ENCODE measurements at regions not wholly inside any gene's neighbourhood (a gene's known extent, or its start where the extent isn't known, plus 50 kb on each side); places are given as distances from the start of the nearest gene placed in this dataset.

- dilution Hi-C loops (cut with MboI; ENCODE audit: extremely low pct_ligation_motif_present, low sequenced_read_pairs), result no loop called here
These were observed 234.0 kb upstream of the SP4 start for GRCh38 chr7:21193895-21194294.

GRCh38 chr7:21194936-21195335, 232.9 kb upstream of the SP4 start:
- FAIRE-seq (no peak), DNase-seq (ENCODE audit: low read depth, low spot score) (no peak)
- H3K9me3 ChIP-seq (replicated peaks; ENCODE audit: control insufficient read depth, insufficient read depth, low read length), result no peaks in the 10 kb centered on the region
- H3K79me2 ChIP-seq (ENCODE audit: control insufficient read depth, insufficient read depth, low read length), result no peaks in the 10 kb centered on the region
- CTCF ChIA-PET, result no interaction called here
- no peak overlapping the region for H3K27ac ChIP-seq (ENCODE audit: insufficient read depth, low read depth, low read length)
- no peaks in the 10 kb centered on the region for H3K36me3 ChIP-seq (ENCODE audit: control insufficient read depth in 2 of 2, extremely low read depth in 1 of 2, insufficient read depth in 2 of 2, low read length in 2 of 2)
- BruUV-seq (replicated peaks), result no TSS peak
- H3K4me1 ChIP-seq (ENCODE audit: control insufficient read depth, extremely low read depth, insufficient read depth, low read length), result no peaks in the 10 kb centered on the region
- dilution Hi-C loops (cut with MboI; ENCODE audit: extremely low pct_ligation_motif_present, low sequenced_read_pairs), result no loop called here
- H3K27me3 ChIP-seq (ENCODE audit: control insufficient read depth in 2 of 2, insufficient read depth in 2 of 2, low read length in 2 of 2), result no peaks in the 10 kb centered on the region
- TF ChIP-seq JUN (IDR thresholded peaks at IDR 0.05; ENCODE audit: borderline replicate concordance, insufficient read depth, insufficient read length, low read depth) (no peak), CTCF (IDR thresholded peaks at IDR 0.05; ENCODE audit: extremely low read depth in 1 of 2, insufficient read depth in 1 of 2, low read depth in 1 of 2, low read length in 2 of 2) (no peak), EZH2 (IDR thresholded peaks at IDR 0.05; ENCODE audit: borderline replicate concordance, low read depth, low read length, severe bottlenecking) (no peak), POLR2AphosphoS5 (IDR thresholded peaks at IDR 0.05; ENCODE audit: insufficient read depth, low read depth, low read length) (no peak), MYC (IDR thresholded peaks at IDR 0.05; ENCODE audit: low read depth, low read length) (no peak), GATA2 (IDR thresholded peaks at IDR 0.05; ENCODE audit: insufficient read depth, insufficient read length, low read depth, low read length) (no peak), POLR2A (IDR thresholded peaks at IDR 0.05; ENCODE audit: low read depth, low read length) (no peak), MAX (IDR thresholded peaks at IDR 0.05; ENCODE audit: insufficient read depth, insufficient read length) (no peak), FOS (IDR thresholded peaks at IDR 0.05; ENCODE audit: borderline replicate concordance, insufficient read depth, low read length) (no peak)
- H2AFZ ChIP-seq (ENCODE audit: low read depth, low read length), result no peak overlapping the region
- intact Hi-C loops (cut with micrococcal nuclease), result no loop called here
- no peak overlapping the region for H3K4me3 ChIP-seq (replicated peaks in 1 of 3; ENCODE audit: insufficient read depth in 1 of 3, low read depth in 1 of 3, low read length in 3 of 3)
- no peak overlapping the region for H3K4me2 ChIP-seq (ENCODE audit: insufficient read depth, low read length)
- no peaks in the 10 kb centered on the region for H3K9me1 ChIP-seq (replicated peaks; ENCODE audit: control insufficient read depth, extremely low read depth, insufficient read depth, low read length)
- H4K20me1 ChIP-seq (replicated peaks; ENCODE audit: control insufficient read depth, extremely low read depth, insufficient read depth, low read length), result no peaks in the 10 kb centered on the region
- POLR2A ChIA-PET, result no interaction called here
- no peak overlapping the region for H3K9ac ChIP-seq (replicated peaks; ENCODE audit: extremely low read depth, insufficient read depth, low read length)

More at GRCh38 chr7:21193895-21194294, 234.0 kb upstream of the SP4 start:
- no peaks in the 10 kb centered on the region for H3K36me3 ChIP-seq (ENCODE audit: control insufficient read depth in 2 of 2, extremely low read depth in 1 of 2, insufficient read depth in 2 of 2, low read length in 2 of 2)
- H4K20me1 ChIP-seq (replicated peaks; ENCODE audit: control insufficient read depth, extremely low read depth, insufficient read depth, low read length), result no peaks in the 10 kb centered on the region
- POLR2A ChIA-PET, result no interaction called here
- H3K79me2 ChIP-seq (ENCODE audit: control insufficient read depth, insufficient read depth, low read length), result no peaks in the 10 kb centered on the region
- no peak for TF ChIP-seq EZH2 (IDR thresholded peaks at IDR 0.05; ENCODE audit: borderline replicate concordance, low read depth, low read length, severe bottlenecking)
- TF ChIP-seq POLR2AphosphoS5 (IDR thresholded peaks at IDR 0.05; ENCODE audit: insufficient read depth, low read depth, low read length), result no peak
- TF ChIP-seq MYC (IDR thresholded peaks at IDR 0.05; ENCODE audit: low read depth, low read length), result no peak
- no TSS peak for BruUV-seq (replicated peaks)
- H3K9me3 ChIP-seq (replicated peaks; ENCODE audit: control insufficient read depth, insufficient read depth, low read length), result no peaks in the 10 kb centered on the region
- no peak overlapping the region for H2AFZ ChIP-seq (ENCODE audit: low read depth, low read length)
- no peak overlapping the region for H3K4me3 ChIP-seq (replicated peaks in 1 of 3; ENCODE audit: insufficient read depth in 1 of 3, low read depth in 1 of 3, low read length in 3 of 3)
- H3K27me3 ChIP-seq (ENCODE audit: control insufficient read depth in 2 of 2, insufficient read depth in 2 of 2, low read length in 2 of 2), result no peaks in the 10 kb centered on the region
- H3K27ac ChIP-seq (ENCODE audit: insufficient read depth, low read depth, low read length), result no peak overlapping the region
- CTCF ChIA-PET, result no interaction called here
- H3K9ac ChIP-seq (replicated peaks; ENCODE audit: extremely low read depth, insufficient read depth, low read length), result no peak overlapping the region
- no peaks in the 10 kb centered on the region for H3K9me1 ChIP-seq (replicated peaks; ENCODE audit: control insufficient read depth, extremely low read depth, insufficient read depth, low read length)
- intact Hi-C loops (cut with micrococcal nuclease), result no loop called here
- H3K4me1 ChIP-seq (ENCODE audit: control insufficient read depth, extremely low read depth, insufficient read depth, low read length), result no peaks in the 10 kb centered on the region
- no peak for FAIRE-seq
- H3K4me2 ChIP-seq (ENCODE audit: insufficient read depth, low read length), result no peak overlapping the region
- DNase-seq (ENCODE audit: low read depth, low spot score), result no peak

All from endothelial cell of umbilical vein (primary cell).